ENCODE measurements at regions not wholly inside any gene's neighbourhood (a gene's known extent, or its start where the extent isn't known, plus 50 kb on each side); places are given as distances from the start of the nearest gene placed in this dataset.

DNA sequence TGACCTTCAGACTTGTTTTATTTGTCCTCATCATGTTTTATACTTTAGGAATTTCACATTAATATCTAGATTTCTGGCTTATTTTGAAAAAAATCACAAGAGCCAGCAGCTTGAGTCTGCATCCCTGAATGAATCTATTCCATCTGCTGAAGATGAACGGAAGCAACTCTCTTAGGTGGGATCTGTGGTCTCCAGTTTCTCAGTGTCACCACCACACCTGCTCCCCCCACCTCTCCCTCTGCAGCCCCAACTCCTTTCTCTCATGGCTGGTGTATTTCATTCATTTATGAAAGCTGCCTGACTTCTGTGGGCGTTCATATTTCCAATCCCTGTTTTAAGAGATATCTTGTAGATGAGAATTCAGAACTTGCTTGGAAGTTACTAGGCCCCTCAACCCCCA is 102.1 kb upstream of the AGBL1 start:
- DNase-seq (ENCODE audit: low read depth in 2 of 2) = no peak
- no peak overlapping the region for H3K4me3 ChIP-seq (replicated peaks in 1 of 2; ENCODE audit: low read depth in 2 of 2, low read length in 2 of 2)
- TF ChIP-seq, protein P1, sequence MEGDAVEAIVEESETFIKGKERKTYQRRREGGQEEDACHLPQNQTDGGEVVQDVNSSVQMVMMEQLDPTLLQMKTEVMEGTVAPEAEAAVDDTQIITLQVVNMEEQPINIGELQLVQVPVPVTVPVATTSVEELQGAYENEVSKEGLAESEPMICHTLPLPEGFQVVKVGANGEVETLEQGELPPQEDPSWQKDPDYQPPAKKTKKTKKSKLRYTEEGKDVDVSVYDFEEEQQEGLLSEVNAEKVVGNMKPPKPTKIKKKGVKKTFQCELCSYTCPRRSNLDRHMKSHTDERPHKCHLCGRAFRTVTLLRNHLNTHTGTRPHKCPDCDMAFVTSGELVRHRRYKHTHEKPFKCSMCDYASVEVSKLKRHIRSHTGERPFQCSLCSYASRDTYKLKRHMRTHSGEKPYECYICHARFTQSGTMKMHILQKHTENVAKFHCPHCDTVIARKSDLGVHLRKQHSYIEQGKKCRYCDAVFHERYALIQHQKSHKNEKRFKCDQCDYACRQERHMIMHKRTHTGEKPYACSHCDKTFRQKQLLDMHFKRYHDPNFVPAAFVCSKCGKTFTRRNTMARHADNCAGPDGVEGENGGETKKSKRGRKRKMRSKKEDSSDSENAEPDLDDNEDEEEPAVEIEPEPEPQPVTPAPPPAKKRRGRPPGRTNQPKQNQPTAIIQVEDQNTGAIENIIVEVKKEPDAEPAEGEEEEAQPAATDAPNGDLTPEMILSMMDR (IDR thresholded peaks at IDR 0.05; ENCODE audit: low read depth, low read length) = no peak

DNA sequence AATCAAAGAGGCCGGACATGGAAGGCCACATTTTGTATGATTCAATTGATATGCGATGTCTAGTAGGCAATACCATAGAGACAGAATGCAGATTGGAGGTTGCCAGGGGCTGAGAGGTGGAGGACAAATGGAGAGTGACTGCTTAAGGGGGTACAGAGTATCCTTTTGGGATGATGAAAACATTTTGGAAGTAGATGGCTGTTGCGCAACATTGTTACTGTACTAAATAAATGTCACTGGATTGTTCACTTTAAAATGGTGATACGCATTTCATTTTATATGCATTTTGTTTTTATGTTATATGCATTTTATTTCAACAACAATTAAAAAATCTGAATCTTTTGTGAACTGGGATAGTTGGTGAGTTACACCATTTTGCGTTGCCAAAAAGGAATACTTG is 99.7 kb upstream of the AGBL1 start:
- DNase-seq (ENCODE audit: low read depth in 2 of 2) = no peak
- H3K4me3 ChIP-seq (replicated peaks in 1 of 2; ENCODE audit: low read depth in 2 of 2, low read length in 2 of 2) = no peak overlapping the region
- TF ChIP-seq, protein P1 (IDR thresholded peaks at IDR 0.05; ENCODE audit: low read depth, low read length) = no peak

DNA sequence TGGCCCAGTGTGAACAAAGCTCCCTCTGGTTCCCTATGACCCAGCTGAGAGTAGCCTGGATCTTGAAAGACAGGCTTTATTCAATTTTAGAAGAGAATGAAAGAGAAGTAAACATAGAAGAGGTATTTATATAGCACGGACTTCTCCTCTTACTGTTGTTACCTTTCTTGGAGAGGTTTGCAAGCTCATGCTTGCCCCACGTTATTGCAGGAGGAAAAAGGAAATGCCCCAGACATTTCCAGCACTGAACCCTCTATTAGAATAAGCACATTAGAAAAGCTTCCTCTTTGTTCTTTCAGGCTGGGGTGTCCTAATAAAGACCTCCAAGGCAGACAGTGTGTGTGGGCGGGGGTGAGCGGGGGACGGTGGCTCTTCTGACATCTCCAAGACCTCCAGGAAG is 98.7 kb upstream of the AGBL1 start:
- TF ChIP-seq, protein P1 (IDR thresholded peaks at IDR 0.05; ENCODE audit: low read depth, low read length) = no peak
- DNase-seq (ENCODE audit: low read depth in 2 of 2) = no peak
- H3K4me3 ChIP-seq (replicated peaks in 1 of 2; ENCODE audit: low read depth in 2 of 2, low read length in 2 of 2) = no peak overlapping the region

DNA sequence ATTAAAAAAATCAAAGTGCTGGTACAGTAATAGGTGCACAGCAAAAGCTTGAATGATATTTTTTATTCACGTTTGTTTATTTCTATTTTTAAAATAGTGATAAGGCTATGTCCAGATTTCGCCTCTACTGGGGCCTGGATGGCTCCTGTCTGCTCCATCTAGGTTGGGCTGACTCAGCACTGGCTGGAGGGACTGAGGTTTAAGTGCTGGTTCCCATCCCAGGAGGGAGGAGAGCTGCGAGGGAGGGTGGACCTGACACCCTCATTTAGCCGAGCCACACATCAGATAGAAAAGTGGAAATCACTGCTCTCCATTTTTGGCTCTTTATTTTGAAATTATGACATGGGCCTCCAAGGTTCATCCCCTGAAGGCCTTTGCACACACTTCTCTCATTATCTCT is 95.4 kb upstream of the AGBL1 start:
- no peak overlapping the region for H3K4me3 ChIP-seq (replicated peaks in 1 of 2; ENCODE audit: low read depth in 2 of 2, low read length in 2 of 2)
- TF ChIP-seq, protein P1 (IDR thresholded peaks at IDR 0.05; ENCODE audit: low read depth, low read length) = no peak
- no peak for DNase-seq (ENCODE audit: low read depth in 2 of 2)

DNA sequence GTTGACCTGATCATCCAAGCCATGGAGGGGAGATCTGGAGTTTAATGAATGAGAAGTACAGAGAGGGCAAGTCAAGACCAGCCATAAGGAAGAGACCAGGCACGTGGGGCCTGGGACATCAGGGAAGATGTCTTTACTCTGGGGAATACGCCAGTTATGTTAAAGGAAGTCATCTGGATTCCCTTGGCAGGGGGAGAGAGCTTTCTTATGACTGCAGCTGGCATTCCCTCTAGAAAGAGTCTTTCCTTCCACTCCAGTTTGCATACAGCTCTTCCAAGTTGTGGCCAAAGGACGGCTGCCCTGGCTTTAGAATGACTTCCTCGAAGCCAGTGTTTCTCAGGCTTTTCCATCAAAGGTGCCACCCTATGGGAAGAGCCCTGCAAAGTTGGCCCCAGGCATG is 93.6 kb upstream of the AGBL1 start:
- no peak for DNase-seq (ENCODE audit: low read depth in 2 of 2)
- TF ChIP-seq, protein P1 (IDR thresholded peaks at IDR 0.05; ENCODE audit: low read depth, low read length) = no peak
- H3K4me3 ChIP-seq (replicated peaks in 1 of 2; ENCODE audit: low read depth in 2 of 2, low read length in 2 of 2) = no peak overlapping the region

DNA sequence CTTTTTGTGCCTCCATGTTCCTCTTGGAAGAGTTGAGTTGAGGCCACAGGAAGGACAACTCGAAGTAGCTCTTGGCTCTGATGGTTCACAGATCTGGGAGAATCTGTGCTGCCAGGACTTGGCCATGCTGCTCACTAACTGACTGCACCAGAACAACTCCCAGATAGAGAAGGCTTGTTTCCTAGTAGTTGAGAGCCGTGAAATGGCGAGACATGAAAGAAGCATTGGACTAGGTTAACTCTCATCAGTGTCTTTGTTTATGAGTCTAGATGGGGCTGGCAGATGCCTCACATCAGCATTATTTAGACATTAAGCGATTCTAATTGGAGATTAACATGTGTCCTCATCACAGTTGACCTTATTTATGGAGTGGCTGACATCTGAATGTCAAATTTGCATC is 92.9 kb upstream of the AGBL1 start:
- H3K4me3 ChIP-seq (replicated peaks in 1 of 2; ENCODE audit: low read depth in 2 of 2, low read length in 2 of 2) = no peak overlapping the region
- TF ChIP-seq, protein P1 (IDR thresholded peaks at IDR 0.05; ENCODE audit: low read depth, low read length) = no peak
- no peak for DNase-seq (ENCODE audit: low read depth in 2 of 2)

DNA sequence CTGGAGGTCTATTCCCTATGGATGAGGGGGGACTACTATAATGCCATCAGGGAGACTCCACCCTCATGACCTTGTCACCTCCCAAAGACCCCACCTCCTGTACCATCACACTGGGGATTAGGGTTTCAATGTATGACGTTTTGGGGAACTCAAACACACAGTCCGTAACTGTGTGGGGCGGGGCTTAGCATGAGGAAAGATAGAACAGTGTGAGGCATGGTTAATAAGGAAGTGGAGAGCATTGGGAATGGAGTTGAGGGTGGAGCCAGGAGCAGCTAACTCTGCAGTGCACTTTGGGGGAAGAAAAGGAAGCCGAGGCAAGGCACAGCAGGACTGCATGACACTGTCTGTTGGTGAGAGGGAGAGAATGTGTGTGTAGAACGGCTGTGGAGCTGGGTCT is 90.9 kb upstream of the AGBL1 start:
- TF ChIP-seq, protein P1 (IDR thresholded peaks at IDR 0.05; ENCODE audit: low read depth, low read length) = no peak
- no peak for DNase-seq (ENCODE audit: low read depth in 2 of 2)
- H3K4me3 ChIP-seq (replicated peaks in 1 of 2; ENCODE audit: low read depth in 2 of 2, low read length in 2 of 2) = no peak overlapping the region
